SK-N-SH treated with all-trans-retinoic acid at 6 μM for 48 hours (cell line): ENCODE measurements at regions not wholly inside any gene's neighbourhood (a gene's known extent, or its start where the extent isn't known, plus 50 kb on each side); places are given as distances from the start of the nearest gene placed in this dataset.

Experiments
- ATAC-seq: fragments of 200-7000 bp; cut with Tn5 transposase; 3 replicates; pipeline ENCODE4 v1.9.1; 2020; ENCODE audit warnings: mild to moderate bottlenecking, moderate library complexity
- ARNTL ChIP-seq: fragments of 450-650 bp; formaldehyde crosslinking; IDR thresholded peaks from 2 replicates; pipeline ENCODE4 v1.5.0; 2020; ENCODE audit warnings: low read depth, mild to moderate bottlenecking, moderate library complexity, borderline replicate concordance
- BACH2 ChIP-seq: fragments of 250-450 bp; sonication (Bioruptor Pico); IDR thresholded peaks from 2 replicates; pipeline ENCODE4 v1.9.0; 2021; ENCODE audit warnings: mild to moderate bottlenecking, borderline replicate concordance
- CSDC2 ChIP-seq: fragments of 250-450 bp; sonication (Bioruptor Pico); IDR thresholded peaks from 2 replicates; pipeline ENCODE4 v1.5.0; 2020; ENCODE audit warnings: mild to moderate bottlenecking, moderate library complexity
- ESRRG ChIP-seq: fragments of 250-450 bp; sonication (Bioruptor Pico); IDR thresholded peaks from 2 replicates; pipeline ENCODE4 v1.6.1; 2021; ENCODE audit warnings: mild to moderate bottlenecking
- GLIS3 ChIP-seq: fragments of 250-450 bp; sonication (Bioruptor Pico); IDR thresholded peaks from 2 replicates; pipeline ENCODE4 v1.5.0; 2020; ENCODE audit warnings: mild to moderate bottlenecking, moderate library complexity
- ISL1 ChIP-seq: fragments of 250-450 bp; sonication (Bioruptor Pico); IDR thresholded peaks from 2 replicates; pipeline ENCODE4 v2.1.2; 2022; ENCODE audit warnings: mild to moderate bottlenecking, moderate library complexity
- OSR1 ChIP-seq: fragments of 250-450 bp; sonication (Bioruptor Pico); IDR thresholded peaks from 2 replicates; pipeline ENCODE4 v1.8.0; 2022; ENCODE audit warnings: moderate library complexity, mild to moderate bottlenecking, inconsistent platforms
- PPARA ChIP-seq: fragments of 250-450 bp; sonication (Bioruptor Pico); IDR thresholded peaks from 2 replicates; pipeline ENCODE4 v1.5.0; 2020; ENCODE audit warnings: mild to moderate bottlenecking, borderline replicate concordance
- RARB ChIP-seq: fragments of 250-450 bp; sonication (Bioruptor Pico); IDR thresholded peaks from 2 replicates; pipeline ENCODE4 v1.8.0; 2021; ENCODE audit warnings: mild to moderate bottlenecking, moderate library complexity
- TCF4 ChIP-seq: fragments of 250-450 bp; sonication (Bioruptor Pico); IDR thresholded peaks from 2 replicates; pipeline ENCODE4 v1.8.0; 2021; ENCODE audit warnings: mild to moderate bottlenecking, moderate library complexity, borderline replicate concordance
- TOX ChIP-seq: fragments of 250-450 bp; sonication (Bioruptor Pico); IDR thresholded peaks from 2 replicates; pipeline ENCODE4 v1.8.0; 2021; ENCODE audit warnings: mild to moderate bottlenecking, moderate library complexity, borderline replicate concordance
- ZC3H10 ChIP-seq: fragments of 250-450 bp; sonication (Bioruptor Pico); IDR thresholded peaks from 2 replicates; pipeline ENCODE4 v1.5.1; 2021; ENCODE audit warnings: mild to moderate bottlenecking, moderate library complexity
- ZFP3 ChIP-seq: fragments of 250-450 bp; sonication (Bioruptor Pico); IDR thresholded peaks from 2 replicates; pipeline ENCODE4 v1.5.0; 2020; ENCODE audit warnings: mild to moderate bottlenecking, moderate library complexity
- ZFP30 ChIP-seq: fragments of 450-650 bp; formaldehyde crosslinking; IDR thresholded peaks from 2 replicates; pipeline ENCODE4 v1.5.0; 2022; ENCODE audit warnings: mild to moderate bottlenecking, moderate library complexity
- ZNF565 ChIP-seq: fragments of 450-650 bp; formaldehyde crosslinking; conservative IDR thresholded peaks from 2 replicates; pipeline ENCODE4 v1.5.0; 2020; ENCODE audit warnings: low read depth, mild to moderate bottlenecking, moderate library complexity
- ZNF70 ChIP-seq: fragments of 450-650 bp; formaldehyde crosslinking; IDR thresholded peaks from 2 replicates; pipeline ENCODE4 v1.5.0; 2020; ENCODE audit warnings: mild to moderate bottlenecking, moderate library complexity
- ZNF8 ChIP-seq: fragments of 450-650 bp; formaldehyde crosslinking; IDR thresholded peaks from 2 replicates; pipeline ENCODE4 v1.5.0; 2020; ENCODE audit warnings: mild to moderate bottlenecking, moderate library complexity
- TF ChIP-seq, protein P1 (sequence below): fragments of 250-450 bp; sonication (Bioruptor Pico); IDR thresholded peaks from 2 replicates; pipeline ENCODE4 v1.5.0; 2020; ENCODE audit warnings: mild to moderate bottlenecking, moderate library complexity
- TF ChIP-seq, protein P2 (sequence below): fragments of 250-450 bp; sonication (Bioruptor Pico); IDR thresholded peaks from 2 replicates; pipeline ENCODE4 v1.5.1; 2021; ENCODE audit warnings: mild to moderate bottlenecking, moderate library complexity
- TF ChIP-seq, protein P3 (sequence below): fragments of 250-450 bp; sonication (Bioruptor Pico); IDR thresholded peaks from 2 replicates; pipeline ENCODE4 v1.8.0; 2021; ENCODE audit warnings: low read depth, mild to moderate bottlenecking, moderate library complexity, borderline replicate concordance
- TF ChIP-seq, protein P4 (sequence below): fragments of 250-450 bp; sonication (Bioruptor Pico); IDR thresholded peaks from 2 replicates; pipeline ENCODE4 v1.8.0; 2020; ENCODE audit warnings: mild to moderate bottlenecking, moderate library complexity, borderline replicate concordance

DNA sequence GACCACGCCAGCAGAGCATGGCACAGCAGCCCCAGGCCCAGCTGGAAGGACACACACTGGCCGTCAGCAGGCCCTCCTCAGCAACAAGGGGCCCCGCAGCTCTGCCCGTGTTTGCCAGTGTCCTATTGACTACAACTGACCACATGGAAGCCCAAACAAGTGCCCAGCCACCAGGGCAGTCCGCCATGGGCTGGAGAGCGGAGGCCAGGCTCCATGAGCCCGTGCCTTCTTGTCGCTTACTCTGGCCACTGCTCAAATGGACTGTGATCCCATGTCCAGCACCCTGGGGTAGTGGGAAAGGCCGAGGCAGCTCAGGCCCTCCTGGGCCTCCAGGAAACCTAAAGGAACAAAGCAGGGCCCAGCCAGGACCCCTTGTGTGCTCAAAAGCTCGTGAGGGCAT is 53.9 kb upstream of the TAF1B start:
- ATAC-seq, result no peak
- TF ChIP-seq OSR1 (no peak), GLIS3 (no peak), ZNF565 (CRISPR knock-in tag) (no peak), BACH2 (CRISPR knock-in tag) (no peak), CSDC2 (CRISPR knock-in tag) (no peak), ZC3H10 (no peak), RARB (no peak), TCF4 (CRISPR knock-in tag) (no peak), TOX (CRISPR knock-in tag) (no peak), ARNTL (CRISPR knock-in tag) (no peak), PPARA (no peak), ZFP3 (CRISPR knock-in tag) (no peak), ZNF70 (CRISPR knock-in tag) (no peak), ZNF8 (no peak), ZFP30 (CRISPR knock-in tag) (no peak)
- TF ChIP-seq, protein P1, sequence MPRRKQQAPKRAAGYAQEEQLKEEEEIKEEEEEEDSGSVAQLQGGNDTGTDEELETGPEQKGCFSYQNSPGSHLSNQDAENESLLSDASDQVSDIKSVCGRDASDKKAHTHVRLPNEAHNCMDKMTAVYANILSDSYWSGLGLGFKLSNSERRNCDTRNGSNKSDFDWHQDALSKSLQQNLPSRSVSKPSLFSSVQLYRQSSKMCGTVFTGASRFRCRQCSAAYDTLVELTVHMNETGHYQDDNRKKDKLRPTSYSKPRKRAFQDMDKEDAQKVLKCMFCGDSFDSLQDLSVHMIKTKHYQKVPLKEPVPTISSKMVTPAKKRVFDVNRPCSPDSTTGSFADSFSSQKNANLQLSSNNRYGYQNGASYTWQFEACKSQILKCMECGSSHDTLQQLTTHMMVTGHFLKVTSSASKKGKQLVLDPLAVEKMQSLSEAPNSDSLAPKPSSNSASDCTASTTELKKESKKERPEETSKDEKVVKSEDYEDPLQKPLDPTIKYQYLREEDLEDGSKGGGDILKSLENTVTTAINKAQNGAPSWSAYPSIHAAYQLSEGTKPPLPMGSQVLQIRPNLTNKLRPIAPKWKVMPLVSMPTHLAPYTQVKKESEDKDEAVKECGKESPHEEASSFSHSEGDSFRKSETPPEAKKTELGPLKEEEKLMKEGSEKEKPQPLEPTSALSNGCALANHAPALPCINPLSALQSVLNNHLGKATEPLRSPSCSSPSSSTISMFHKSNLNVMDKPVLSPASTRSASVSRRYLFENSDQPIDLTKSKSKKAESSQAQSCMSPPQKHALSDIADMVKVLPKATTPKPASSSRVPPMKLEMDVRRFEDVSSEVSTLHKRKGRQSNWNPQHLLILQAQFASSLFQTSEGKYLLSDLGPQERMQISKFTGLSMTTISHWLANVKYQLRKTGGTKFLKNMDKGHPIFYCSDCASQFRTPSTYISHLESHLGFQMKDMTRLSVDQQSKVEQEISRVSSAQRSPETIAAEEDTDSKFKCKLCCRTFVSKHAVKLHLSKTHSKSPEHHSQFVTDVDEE (CRISPR knock-in tag), result no peak
- TF ChIP-seq, protein P2, sequence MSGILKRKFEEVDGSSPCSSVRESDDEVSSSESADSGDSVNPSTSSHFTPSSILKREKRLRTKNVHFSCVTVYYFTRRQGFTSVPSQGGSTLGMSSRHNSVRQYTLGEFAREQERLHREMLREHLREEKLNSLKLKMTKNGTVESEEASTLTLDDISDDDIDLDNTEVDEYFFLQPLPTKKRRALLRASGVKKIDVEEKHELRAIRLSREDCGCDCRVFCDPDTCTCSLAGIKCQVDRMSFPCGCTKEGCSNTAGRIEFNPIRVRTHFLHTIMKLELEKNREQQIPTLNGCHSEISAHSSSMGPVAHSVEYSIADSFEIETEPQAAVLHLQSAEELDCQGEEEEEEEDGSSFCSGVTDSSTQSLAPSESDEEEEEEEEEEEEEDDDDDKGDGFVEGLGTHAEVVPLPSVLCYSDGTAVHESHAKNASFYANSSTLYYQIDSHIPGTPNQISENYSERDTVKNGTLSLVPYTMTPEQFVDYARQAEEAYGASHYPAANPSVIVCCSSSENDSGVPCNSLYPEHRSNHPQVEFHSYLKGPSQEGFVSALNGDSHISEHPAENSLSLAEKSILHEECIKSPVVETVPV (CRISPR knock-in tag), result no peak
- TF ChIP-seq, protein P3, sequence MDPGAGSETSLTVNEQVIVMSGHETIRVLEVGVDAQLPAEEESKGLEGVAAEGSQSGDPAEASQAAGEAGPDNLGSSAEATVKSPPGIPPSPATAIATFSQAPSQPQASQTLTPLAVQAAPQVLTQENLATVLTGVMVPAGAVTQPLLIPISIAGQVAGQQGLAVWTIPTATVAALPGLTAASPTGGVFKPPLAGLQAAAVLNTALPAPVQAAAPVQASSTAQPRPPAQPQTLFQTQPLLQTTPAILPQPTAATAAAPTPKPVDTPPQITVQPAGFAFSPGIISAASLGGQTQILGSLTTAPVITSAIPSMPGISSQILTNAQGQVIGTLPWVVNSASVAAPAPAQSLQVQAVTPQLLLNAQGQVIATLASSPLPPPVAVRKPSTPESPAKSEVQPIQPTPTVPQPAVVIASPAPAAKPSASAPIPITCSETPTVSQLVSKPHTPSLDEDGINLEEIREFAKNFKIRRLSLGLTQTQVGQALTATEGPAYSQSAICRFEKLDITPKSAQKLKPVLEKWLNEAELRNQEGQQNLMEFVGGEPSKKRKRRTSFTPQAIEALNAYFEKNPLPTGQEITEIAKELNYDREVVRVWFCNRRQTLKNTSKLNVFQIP (CRISPR knock-in tag), result no peak
- TF ChIP-seq, protein P4, sequence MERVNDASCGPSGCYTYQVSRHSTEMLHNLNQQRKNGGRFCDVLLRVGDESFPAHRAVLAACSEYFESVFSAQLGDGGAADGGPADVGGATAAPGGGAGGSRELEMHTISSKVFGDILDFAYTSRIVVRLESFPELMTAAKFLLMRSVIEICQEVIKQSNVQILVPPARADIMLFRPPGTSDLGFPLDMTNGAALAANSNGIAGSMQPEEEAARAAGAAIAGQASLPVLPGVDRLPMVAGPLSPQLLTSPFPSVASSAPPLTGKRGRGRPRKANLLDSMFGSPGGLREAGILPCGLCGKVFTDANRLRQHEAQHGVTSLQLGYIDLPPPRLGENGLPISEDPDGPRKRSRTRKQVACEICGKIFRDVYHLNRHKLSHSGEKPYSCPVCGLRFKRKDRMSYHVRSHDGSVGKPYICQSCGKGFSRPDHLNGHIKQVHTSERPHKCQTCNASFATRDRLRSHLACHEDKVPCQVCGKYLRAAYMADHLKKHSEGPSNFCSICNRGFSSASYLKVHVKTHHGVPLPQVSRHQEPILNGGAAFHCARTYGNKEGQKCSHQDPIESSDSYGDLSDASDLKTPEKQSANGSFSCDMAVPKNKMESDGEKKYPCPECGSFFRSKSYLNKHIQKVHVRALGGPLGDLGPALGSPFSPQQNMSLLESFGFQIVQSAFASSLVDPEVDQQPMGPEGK (CRISPR knock-in tag), result no peak

DNA sequence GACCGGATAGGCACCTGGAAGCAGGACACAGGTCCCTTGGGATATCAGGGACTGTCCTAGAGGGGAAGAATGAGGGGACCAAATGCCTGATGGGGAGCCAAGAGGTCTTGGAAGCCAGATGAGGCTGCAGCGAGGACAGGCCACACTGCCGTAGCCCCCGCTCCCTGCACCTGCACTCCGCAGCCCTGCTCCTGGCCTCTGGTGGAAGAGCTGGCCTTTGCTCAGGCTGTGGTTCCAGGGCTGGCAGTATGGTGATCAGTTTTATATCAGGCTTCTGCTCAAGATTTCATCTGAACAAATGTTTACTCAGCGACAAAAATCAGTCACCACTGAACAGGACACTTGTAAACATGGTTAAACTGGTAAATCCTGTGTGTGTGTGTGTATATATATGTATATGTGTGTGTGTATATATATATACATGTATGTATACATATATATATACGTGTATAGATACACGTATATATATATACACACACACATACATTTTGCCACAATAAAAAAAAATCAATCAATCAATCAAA is 52.5 kb upstream of the TAF1B start:
- no peak for ATAC-seq
- TF ChIP-seq ZNF70 (CRISPR knock-in tag), result no peak
- no peak for TF ChIP-seq ESRRG
- TF ChIP-seq BACH2 (CRISPR knock-in tag), result no peak
- no peak for TF ChIP-seq ZNF8
- no peak for TF ChIP-seq ZNF565 (CRISPR knock-in tag)
- TF ChIP-seq, protein P1 (CRISPR knock-in tag), result no peak
- TF ChIP-seq TCF4 (CRISPR knock-in tag), result no peak
- TF ChIP-seq ISL1 (CRISPR knock-in tag), result no peak
- no peak for TF ChIP-seq TOX (CRISPR knock-in tag)
- TF ChIP-seq ARNTL (CRISPR knock-in tag), result no peak
